IPS-18a (cell line): ENCODE measurements at regions not wholly inside any gene's neighbourhood (a gene's known extent, or its start where the extent isn't known, plus 50 kb on each side); places are given as distances from the start of the nearest gene placed in this dataset.
"Not testable (repeated sequence)": the region's sequence is repeated elsewhere in the genome, so short reads cannot be mapped to it uniquely, and the experiment has no call there.

ENCODE experiments used
- H3K27ac ChIP-seq: one replicate; pipeline ENCODE4 v1.5.1; 2013; ENCODE audit warnings: low read length
- H3K27me3 ChIP-seq: one replicate; pipeline ENCODE4 v1.6.1; 2013; ENCODE audit warnings: mild to moderate bottlenecking, low read length; ENCODE audit not compliant: control insufficient read depth, insufficient read depth
- H3K36me3 ChIP-seq: one replicate; pipeline ENCODE4 v1.6.1; 2013; ENCODE audit warnings: low read depth, low read length; ENCODE audit not compliant: control insufficient read depth
- H3K4me1 ChIP-seq: one replicate; pipeline ENCODE4 v1.6.1; 2013; ENCODE audit warnings: low read depth, low read length; ENCODE audit not compliant: control insufficient read depth
- H3K4me3 ChIP-seq: one replicate; pipeline ENCODE4 v1.5.1; 2013; ENCODE audit warnings: low read length
- H3K9ac ChIP-seq: one replicate; pipeline ENCODE4 v1.6.1; 2013; ENCODE audit warnings: mild to moderate bottlenecking, low read length, moderate library complexity
- H3K9me3 ChIP-seq: one replicate; pipeline ENCODE4 v1.6.1; 2013; ENCODE audit warnings: low read depth, low read length; ENCODE audit not compliant: control insufficient read depth

GRCh38 chr7:113775804-113776203 is 143.0 kb downstream of the PPP1R3A start:
- no peak overlapping the region for H3K27ac ChIP-seq
- H3K9ac ChIP-seq = no peak overlapping the region
- no peaks in the 10 kb centered on the region for H3K9me3 ChIP-seq
- H3K4me3 ChIP-seq = no peak overlapping the region
- H3K27me3 ChIP-seq = no peaks in the 10 kb centered on the region
- no peaks in the 10 kb centered on the region for H3K4me1 ChIP-seq
- H3K36me3 ChIP-seq = no peaks in the 10 kb centered on the region

- Histone ChIP-seq H3K9me3 (no peaks in the 10 kb centered on the region), H3K4me1 (no peaks in the 10 kb centered on the region), H3K36me3 (no peaks in the 10 kb centered on the region), H3K27ac (no peak overlapping the region), H3K27me3 (no peaks in the 10 kb centered on the region), H3K9ac (no peak overlapping the region), H3K4me3 (no peak overlapping the region)
Measured at GRCh38 chr7:113775401-113775800, 143.4 kb downstream of the PPP1R3A start.

GRCh38 chr7:113774182-113774807 is 144.5 kb downstream of the PPP1R3A start:
- no peak overlapping the region for H3K4me3 ChIP-seq
- H3K36me3 ChIP-seq = no peaks in the 10 kb centered on the region
- H3K27ac ChIP-seq = no peak overlapping the region
- no peak overlapping the region for H3K9ac ChIP-seq
- no peaks in the 10 kb centered on the region for H3K27me3 ChIP-seq
- no peaks in the 10 kb centered on the region for H3K9me3 ChIP-seq
- H3K4me1 ChIP-seq = no peaks in the 10 kb centered on the region

GRCh38 chr7:113770146-113770738 is 148.6 kb downstream of the PPP1R3A start:
- Histone ChIP-seq H3K4me1 (no peaks in the 10 kb centered on the region), H3K27me3 (no peaks in the 10 kb centered on the region), H3K4me3 (no peak overlapping the region), H3K36me3 (no peaks in the 10 kb centered on the region), H3K9me3 (no peaks in the 10 kb centered on the region), H3K27ac (no peak overlapping the region), H3K9ac (no peak overlapping the region)

- Histone ChIP-seq H3K4me1 (no peaks in the 10 kb centered on the region), H3K9me3 (no peaks in the 10 kb centered on the region), H3K36me3 (no peaks in the 10 kb centered on the region), H3K27me3 (no peaks in the 10 kb centered on the region), H3K4me3 (no peak overlapping the region), H3K27ac (no peak overlapping the region), H3K9ac (no peak overlapping the region)
Measured at GRCh38 chr7:113768387-113768786, 150.4 kb downstream of the PPP1R3A start.

- no peaks in the 10 kb centered on the region for H3K4me1 ChIP-seq
- H3K9me3 ChIP-seq = no peaks in the 10 kb centered on the region
- H3K36me3 ChIP-seq = no peaks in the 10 kb centered on the region
- H3K4me3 ChIP-seq = no peak overlapping the region
- H3K9ac ChIP-seq = no peak overlapping the region
- H3K27me3 ChIP-seq = no peaks in the 10 kb centered on the region
- no peak overlapping the region for H3K27ac ChIP-seq
Measured at GRCh38 chr7:113764401-113765035, 154.3 kb downstream of the PPP1R3A start.

- no peak overlapping the region for H3K4me3 ChIP-seq
- H3K9me3 ChIP-seq = no peaks in the 10 kb centered on the region
- H3K27me3 ChIP-seq = no peaks in the 10 kb centered on the region
- H3K27ac ChIP-seq = no peak overlapping the region
- no peaks in the 10 kb centered on the region for H3K36me3 ChIP-seq
- H3K4me1 ChIP-seq = no peaks in the 10 kb centered on the region
- no peak overlapping the region for H3K9ac ChIP-seq
Measured at GRCh38 chr7:113763226-113763625, 155.6 kb downstream of the PPP1R3A start.

- Histone ChIP-seq H3K4me1 (no peaks in the 10 kb centered on the region), H3K9me3 (no peaks in the 10 kb centered on the region), H3K27ac (no peak overlapping the region), H3K36me3 (no peaks in the 10 kb centered on the region), H3K9ac (no peak overlapping the region), H3K4me3 (no peak overlapping the region), H3K27me3 (no peaks in the 10 kb centered on the region)
Measured at GRCh38 chr7:113756250-113756649, 162.6 kb downstream of the PPP1R3A start.

- H3K4me3 ChIP-seq = no peak overlapping the region
- no peaks in the 10 kb centered on the region for H3K36me3 ChIP-seq
- H3K4me1 ChIP-seq = no peaks in the 10 kb centered on the region
- H3K27ac ChIP-seq = no peak overlapping the region
- no peaks in the 10 kb centered on the region for H3K27me3 ChIP-seq
- no peaks in the 10 kb centered on the region for H3K9me3 ChIP-seq
- H3K9ac ChIP-seq = no peak overlapping the region
Measured at GRCh38 chr7:113752689-113753088, 166.1 kb downstream of the PPP1R3A start.

- Histone ChIP-seq H3K27me3 (no peaks in the 10 kb centered on the region), H3K27ac (no peak overlapping the region), H3K4me3 (no peak overlapping the region), H3K4me1 (no peaks in the 10 kb centered on the region), H3K9ac (no peak overlapping the region), H3K36me3 (no peaks in the 10 kb centered on the region), H3K9me3 (no peaks in the 10 kb centered on the region)
Measured at GRCh38 chr7:113752289-113752688, 166.5 kb downstream of the PPP1R3A start.

- Histone ChIP-seq H3K27me3 (no peaks in the 10 kb centered on the region), H3K36me3 (no peaks in the 10 kb centered on the region), H3K9ac (no peak overlapping the region), H3K27ac (no peak overlapping the region), H3K4me1 (no peaks in the 10 kb centered on the region), H3K4me3 (no peak overlapping the region), H3K9me3 (no peaks in the 10 kb centered on the region)
Measured at GRCh38 chr7:113751547-113751946, 167.3 kb downstream of the PPP1R3A start.

- not testable (repeated sequence) for H3K4me1 ChIP-seq, H3K9me3 ChIP-seq, H3K36me3 ChIP-seq, H3K9ac ChIP-seq, H3K27me3 ChIP-seq, H3K4me3 ChIP-seq, H3K27ac ChIP-seq
Measured at GRCh38 chr7:113748385-113748784, 170.4 kb downstream of the PPP1R3A start.
